Gastrocnemius medialis (tissue), 4 donors: ENCODE measurements at regions not wholly inside any gene's neighbourhood (a gene's known extent, or its start where the extent isn't known, plus 50 kb on each side); places are given as distances from the start of the nearest gene placed in this dataset.

Source experiments
- ATAC-seq, 2 donors: fragments of 150-250 bp; one replicate each; pipeline ENCODE4 v1.9.1; 2016
- DNase-seq, 2 donors: peaks; one replicate each; pipeline ENCODE4 v3.0.0-alpha.2; 2019
- H3K27ac ChIP-seq, 4 donors: fragments of 200-600 bp; sonication (generic); 1 replicate in 1 of 4; 2 replicates in 3 of 4; pipeline ENCODE4 v1.5.1; 2016 to 2018; ENCODE audit warnings: mild to moderate bottlenecking in 2 of 4, moderate library complexity in 1 of 4
- H3K27me3 ChIP-seq, 3 donors: fragments of 200-600 bp; sonication (generic) in 2 of 3; 1 replicate in 1 of 3; 2 replicates in 2 of 3; pipeline versions ENCODE4 v1.5.1 to v1.6.0; 2016 to 2019; ENCODE audit warnings: mild to moderate bottlenecking in 1 of 3, moderate library complexity in 1 of 3
- H3K36me3 ChIP-seq, 2 donors: fragments of 200-600 bp; sonication (generic) in 1 of 2; one replicate each; pipeline ENCODE4 v1.5.1; 2017 to 2018
- H3K4me1 ChIP-seq, 2 donors: fragments of 200-600 bp; sonication (generic) in 1 of 2; one replicate each; pipeline ENCODE4 v1.5.1; 2016 to 2017; ENCODE audit warnings: mild to moderate bottlenecking in 2 of 2
- H3K4me3 ChIP-seq, 4 donors: fragments of 200-600 bp; sonication (generic) in 3 of 4; 1 replicate in 1 of 4; 2 replicates in 3 of 4; pipeline ENCODE4 v1.5.1; 2016 to 2019; ENCODE audit warnings: mild to moderate bottlenecking in 2 of 4
- H3K9me3 ChIP-seq, 3 donors: fragments of 200-600 bp; sonication (generic) in 2 of 3; 1 replicate in 1 of 3; 2 replicates in 2 of 3; pipeline ENCODE4 v1.5.1; 2016 to 2019
- POLR2A ChIP-seq, 2 donors: fragments of 450-650 bp; IDR thresholded peaks; one replicate each; pipeline ENCODE4 v1.6.1; 2017; ENCODE audit warnings: antibody characterized with exemption in 2 of 2, mild to moderate bottlenecking in 2 of 2, moderate library complexity in 2 of 2
- in situ Hi-C, 4 donors: fragments of 200-750 bp; cut with MboI; loops; one replicate each; pipeline versions ENCODE4 v1.15.0 to v1.8.0; 2017; ENCODE audit warnings: low sequenced_read_pairs in 4 of 4
- intact Hi-C: fragments of 100-400 bp; cut with DNase I; formaldehyde crosslinking; loops from one replicate; pipeline ENCODE4 v1.15.1; 2023; ENCODE audit warnings: low total_unique reads
- TF ChIP-seq, protein P1 (sequence below), 5 experiments: fragments of 450-650 bp in 3 of 5; fragments of 200-600 bp in 2 of 5; sonication (generic) in 2 of 5; IDR thresholded peaks in 4 of 5; conservative IDR thresholded peaks in 1 of 5; 1 replicate in 4 of 5; 2 replicates in 1 of 5; pipeline ENCODE4 v1.5.1; 2016 to 2019; ENCODE audit warnings: antibody characterized with exemption in 5 of 5, mild to moderate bottlenecking in 3 of 5, moderate library complexity in 3 of 5

DNA sequence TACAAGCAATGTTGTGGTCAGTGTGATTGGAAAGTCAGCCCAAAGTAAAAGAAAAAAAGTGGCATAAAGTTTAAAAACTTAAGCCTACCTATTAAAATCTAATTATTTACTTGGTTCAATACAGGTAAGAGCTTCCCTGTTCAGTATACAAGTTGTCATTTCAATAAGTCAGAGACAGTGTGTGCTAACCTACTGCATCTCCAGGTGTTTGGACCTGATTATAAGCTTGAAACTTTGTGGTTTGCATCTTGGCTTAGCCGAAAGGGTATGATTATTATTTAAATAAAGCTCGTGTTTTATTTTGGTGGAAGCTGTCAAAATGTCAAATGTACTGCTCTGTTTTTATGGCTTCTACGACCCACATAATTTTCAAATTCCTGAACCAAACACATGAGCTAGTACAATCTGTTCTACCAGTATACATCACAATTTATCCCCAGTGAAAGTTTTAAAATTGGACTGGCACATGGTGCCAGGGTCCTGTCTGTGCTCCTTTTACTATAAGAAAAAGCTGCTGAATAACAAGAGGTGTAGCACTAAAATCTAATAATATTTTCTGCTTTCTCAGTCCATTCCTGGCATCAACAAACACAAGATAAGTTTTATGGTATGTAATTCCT, 103.9 kb upstream of the ANO3 start:
- in situ Hi-C loops = no loop called here
- no peak for ATAC-seq

GRCh38 chr11:26228778-26229177, 103.2 kb upstream of the ANO3 start:
- no peaks in the 10 kb centered on the region for H3K27me3 ChIP-seq
- no peak overlapping the region for H3K4me3 ChIP-seq
- no peaks in the 10 kb centered on the region for H3K36me3 ChIP-seq
- intact Hi-C loops = loop anchor here (5.0 kb wide), 1 partner anchor 246 kb away; no protein-coding TSS in a partner anchor
- no peak for DNase-seq
- no peak for ATAC-seq
- TF ChIP-seq, protein P1, sequence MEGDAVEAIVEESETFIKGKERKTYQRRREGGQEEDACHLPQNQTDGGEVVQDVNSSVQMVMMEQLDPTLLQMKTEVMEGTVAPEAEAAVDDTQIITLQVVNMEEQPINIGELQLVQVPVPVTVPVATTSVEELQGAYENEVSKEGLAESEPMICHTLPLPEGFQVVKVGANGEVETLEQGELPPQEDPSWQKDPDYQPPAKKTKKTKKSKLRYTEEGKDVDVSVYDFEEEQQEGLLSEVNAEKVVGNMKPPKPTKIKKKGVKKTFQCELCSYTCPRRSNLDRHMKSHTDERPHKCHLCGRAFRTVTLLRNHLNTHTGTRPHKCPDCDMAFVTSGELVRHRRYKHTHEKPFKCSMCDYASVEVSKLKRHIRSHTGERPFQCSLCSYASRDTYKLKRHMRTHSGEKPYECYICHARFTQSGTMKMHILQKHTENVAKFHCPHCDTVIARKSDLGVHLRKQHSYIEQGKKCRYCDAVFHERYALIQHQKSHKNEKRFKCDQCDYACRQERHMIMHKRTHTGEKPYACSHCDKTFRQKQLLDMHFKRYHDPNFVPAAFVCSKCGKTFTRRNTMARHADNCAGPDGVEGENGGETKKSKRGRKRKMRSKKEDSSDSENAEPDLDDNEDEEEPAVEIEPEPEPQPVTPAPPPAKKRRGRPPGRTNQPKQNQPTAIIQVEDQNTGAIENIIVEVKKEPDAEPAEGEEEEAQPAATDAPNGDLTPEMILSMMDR (IDR thresholded peaks at IDR 0.05 in 4 of 5, conservative IDR thresholded peaks at IDR 0.05 in 1 of 5) = no peak
- no peak for TF ChIP-seq POLR2A (IDR thresholded peaks at IDR 0.05)
- no peaks in the 10 kb centered on the region for H3K4me1 ChIP-seq
- H3K9me3 ChIP-seq = no peaks in the 10 kb centered on the region
- in situ Hi-C loops = no loop called here
- no peak overlapping the region for H3K27ac ChIP-seq

More for the DNA sequence above, 103.9 kb upstream of the ANO3 start:
- no peaks in the 10 kb centered on the region for H3K27me3 ChIP-seq
- DNase-seq = no peak
- H3K27ac ChIP-seq = no peak overlapping the region
- intact Hi-C loops = loop anchor here (5.0 kb wide), 1 partner anchor 246 kb away; no protein-coding TSS in a partner anchor
- no peaks in the 10 kb centered on the region for H3K36me3 ChIP-seq
- H3K4me1 ChIP-seq = no peaks in the 10 kb centered on the region
- H3K4me3 ChIP-seq = no peak overlapping the region
- TF ChIP-seq, protein P1 (IDR thresholded peaks at IDR 0.05 in 4 of 5, conservative IDR thresholded peaks at IDR 0.05 in 1 of 5) = no peak
- TF ChIP-seq POLR2A (IDR thresholded peaks at IDR 0.05) = no peak
- H3K9me3 ChIP-seq = no peaks in the 10 kb centered on the region

DNA sequence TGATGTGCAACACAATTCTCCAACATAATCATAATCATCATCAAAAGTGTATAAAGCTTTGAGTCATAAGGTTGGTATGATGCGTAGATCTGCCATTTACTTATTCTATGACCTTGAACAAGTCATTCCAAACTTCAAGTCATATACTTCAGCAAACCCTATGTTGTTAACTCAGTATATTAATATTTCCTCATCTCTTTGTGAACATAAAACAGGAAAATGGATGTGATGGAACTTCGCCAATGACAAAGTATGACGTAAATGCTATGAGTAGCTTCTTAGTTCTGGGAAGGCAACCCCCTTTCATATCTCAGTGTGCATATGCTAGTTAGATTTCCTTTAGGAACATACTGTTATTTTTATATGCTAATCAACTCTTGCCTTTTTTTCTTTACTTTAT, 102.7 kb upstream of the ANO3 start:
- in situ Hi-C loops (no loop called here), intact Hi-C loops (loop anchor here (5.0 kb wide), 1 partner anchor 247 kb away; no protein-coding TSS in a partner anchor)
- no peak for TF ChIP-seq POLR2A (IDR thresholded peaks at IDR 0.05)
- TF ChIP-seq, protein P1 (IDR thresholded peaks at IDR 0.05 in 4 of 5, conservative IDR thresholded peaks at IDR 0.05 in 1 of 5) = no peak
- Histone ChIP-seq H3K27ac (no peak overlapping the region), H3K36me3 (no peaks in the 10 kb centered on the region), H3K9me3 (no peaks in the 10 kb centered on the region), H3K4me3 (no peak overlapping the region), H3K27me3 (no peaks in the 10 kb centered on the region), H3K4me1 (no peaks in the 10 kb centered on the region)
- ATAC-seq = no peak
- no peak for DNase-seq

DNA sequence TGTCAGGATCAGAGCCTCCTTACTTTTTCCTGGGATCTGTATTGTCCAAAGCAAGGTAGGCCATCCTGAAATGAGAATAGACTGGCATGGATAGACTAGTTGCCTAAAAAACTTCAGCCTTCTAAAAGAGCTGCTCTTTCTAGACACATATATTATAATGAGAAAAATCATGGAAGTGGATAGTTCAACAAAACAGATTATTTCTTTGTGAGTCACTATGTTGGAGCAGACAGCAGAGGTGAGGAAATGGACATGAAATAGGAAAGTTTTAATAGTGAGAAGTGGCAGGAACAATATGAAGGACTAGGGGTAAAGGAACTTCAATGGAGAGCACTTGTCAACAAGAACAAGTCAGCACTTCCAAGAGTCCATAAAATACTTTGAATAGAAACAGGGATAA, 101.9 kb upstream of the ANO3 start:
- intact Hi-C loops (loop anchor here (5.0 kb wide), 1 partner anchor 248 kb away; no protein-coding TSS in a partner anchor), in situ Hi-C loops (no loop called here)
- no peak for ATAC-seq
- H3K27me3 ChIP-seq = no peaks in the 10 kb centered on the region
- no peaks in the 10 kb centered on the region for H3K4me1 ChIP-seq
- H3K36me3 ChIP-seq = no peaks in the 10 kb centered on the region
- no peak overlapping the region for H3K27ac ChIP-seq
- TF ChIP-seq, protein P1 (IDR thresholded peaks at IDR 0.05 in 4 of 5, conservative IDR thresholded peaks at IDR 0.05 in 1 of 5) = no peak
- no peak for TF ChIP-seq POLR2A (IDR thresholded peaks at IDR 0.05)
- H3K9me3 ChIP-seq = no peaks in the 10 kb centered on the region
- H3K4me3 ChIP-seq = no peak overlapping the region
- DNase-seq = no peak

DNA sequence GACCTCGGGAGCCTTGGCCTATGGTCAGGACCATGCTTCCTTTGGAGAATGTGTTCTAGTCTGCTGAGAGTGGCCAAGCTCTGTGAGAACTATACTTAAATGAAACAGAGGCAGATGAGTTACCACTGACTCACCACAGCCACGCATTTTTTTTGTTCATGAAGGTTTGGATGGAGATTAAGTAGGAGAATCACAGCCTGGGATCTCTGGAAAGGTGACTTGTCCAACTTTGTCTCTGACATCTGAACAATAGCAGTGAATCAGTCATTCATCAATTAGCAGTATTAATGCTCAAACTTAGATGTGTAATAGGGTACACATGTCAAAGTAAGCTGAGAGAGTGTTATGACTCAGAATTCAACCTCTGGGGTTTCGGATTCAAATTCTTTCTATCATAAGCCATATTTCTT, 100.7 kb upstream of the ANO3 start:
- in situ Hi-C loops = no loop called here
- Histone ChIP-seq H3K36me3 (no peaks in the 10 kb centered on the region), H3K27me3 (no peaks in the 10 kb centered on the region), H3K27ac (no peak overlapping the region), H3K4me1 (no peaks in the 10 kb centered on the region), H3K9me3 (no peaks in the 10 kb centered on the region), H3K4me3 (no peak overlapping the region)
- no peak for DNase-seq
- intact Hi-C loops = no loop called here
- no peak for TF ChIP-seq POLR2A (IDR thresholded peaks at IDR 0.05)
- TF ChIP-seq, protein P1 (IDR thresholded peaks at IDR 0.05 in 4 of 5, conservative IDR thresholded peaks at IDR 0.05 in 1 of 5) = no peak
- ATAC-seq = no peak
